GM19468 (cell line): ENCODE measurements at regions not wholly inside any gene's neighbourhood (a gene's known extent, or its start where the extent isn't known, plus 50 kb on each side); places are given as distances from the start of the nearest gene placed in this dataset.

ENCODE experiments used
- ATAC-seq: cut with Tn5 transposase; IDR thresholded peaks from one replicate; pipeline ENCODE4 v1.9.1; 2021; ENCODE audit warnings: mild to moderate bottlenecking, moderate library complexity, moderate number of reproducible peaks; ENCODE audit not compliant: unreplicated experiment; ENCODE audit errors: extremely low read depth

- ATAC-seq, result no peak
Observed at GRCh38 chr7:10863476-10863875, 110.2 kb upstream of the PHF14 start.

DNA sequence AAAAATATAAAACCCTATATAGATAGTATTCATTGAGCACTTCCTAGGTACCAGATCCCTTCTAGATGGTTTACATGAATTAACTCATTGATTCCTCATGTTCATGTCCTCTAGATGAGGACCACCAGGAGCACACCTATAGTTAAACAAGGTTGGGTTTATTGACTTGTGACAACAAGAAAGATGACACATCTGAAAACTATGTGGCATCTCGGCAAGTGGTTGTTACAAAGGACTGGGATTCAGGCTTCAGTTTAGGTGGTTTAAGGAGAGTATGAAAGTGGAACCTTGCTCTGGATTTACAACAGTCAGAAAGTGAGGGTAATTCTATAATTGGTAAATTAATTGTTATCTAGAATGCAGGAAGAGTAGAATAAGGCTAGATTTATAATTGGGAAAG lies 99.0 kb upstream of the PHF14 start:
- ATAC-seq, result no peak

DNA sequence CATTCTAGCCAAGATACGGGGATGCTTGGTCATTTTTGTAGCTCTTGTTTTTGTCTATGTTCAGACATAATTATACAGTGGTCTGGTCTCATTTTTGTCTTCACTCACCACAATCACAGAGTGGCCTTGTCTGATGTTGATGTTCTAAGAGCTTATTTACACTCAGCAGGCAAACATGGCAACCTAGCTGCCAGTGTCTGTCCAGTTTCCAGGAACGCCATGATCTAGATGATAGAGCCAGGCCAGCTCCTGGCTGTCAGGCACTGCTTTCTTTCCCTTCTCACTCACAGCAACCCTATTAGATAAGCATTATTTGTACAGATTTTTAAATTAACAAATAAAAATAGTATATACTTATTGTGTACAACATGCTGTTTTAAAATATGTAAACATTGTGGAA lies 98.6 kb upstream of the PHF14 start:
- ATAC-seq, result no peak

- ATAC-seq, result no peak
Observed at GRCh38 chr7:10888861-10889260, 84.8 kb upstream of the PHF14 start.

DNA sequence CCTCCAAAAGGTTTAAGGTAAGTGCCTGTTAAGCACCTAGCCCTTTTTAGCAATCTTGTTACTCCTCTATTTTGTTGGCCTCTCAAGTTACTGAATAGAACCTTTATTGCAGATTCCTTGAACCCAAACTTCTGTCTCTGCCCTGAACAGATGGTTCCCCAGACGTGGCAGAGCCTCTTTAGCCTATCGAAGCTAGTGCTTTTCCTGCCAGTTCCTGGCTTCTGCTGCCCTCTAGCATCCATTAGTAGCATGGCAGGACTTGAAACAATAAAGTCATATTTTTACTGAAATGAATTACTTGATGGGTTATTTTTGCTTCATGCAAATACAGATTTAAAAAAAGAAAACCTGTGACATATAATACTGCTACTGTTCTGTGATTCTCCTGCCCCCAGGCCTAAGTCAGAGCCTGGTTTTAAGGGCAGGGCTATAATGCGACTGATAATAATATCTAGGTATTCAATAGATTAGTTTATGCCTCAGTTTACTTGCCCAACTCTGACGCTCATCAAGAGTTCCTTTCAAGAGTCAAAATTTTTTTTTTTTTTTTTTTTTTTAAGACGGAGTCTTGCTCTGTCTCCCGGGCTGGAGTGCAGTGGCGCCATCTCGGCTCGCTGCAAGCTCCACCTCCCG lies 84.3 kb upstream of the PHF14 start:
- peak; percentile 84 for ATAC-seq

DNA sequence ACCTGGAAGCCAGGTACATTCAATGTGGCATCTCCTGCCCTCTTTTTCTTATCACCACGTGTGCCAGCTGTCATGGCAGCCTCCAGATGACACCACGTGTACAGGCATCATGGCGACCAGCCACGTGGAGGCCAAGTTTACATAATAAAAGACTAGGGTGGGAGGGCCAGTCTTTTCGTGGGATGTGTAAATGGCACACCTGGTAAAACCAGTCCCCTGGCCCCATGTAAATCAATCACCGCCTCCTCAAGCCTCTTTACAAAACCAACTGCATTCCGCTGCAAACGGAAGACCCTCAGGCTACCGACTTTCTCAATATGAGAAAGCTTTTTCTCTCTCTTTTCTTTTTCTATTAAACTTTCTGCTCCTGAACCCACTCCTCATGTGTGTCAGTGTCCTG lies 65.1 kb upstream of the PHF14 start:
- no peak for ATAC-seq

GRCh38 chr7:10910447-10910846 lies 63.2 kb upstream of the PHF14 start:
- no peak for ATAC-seq

DNA sequence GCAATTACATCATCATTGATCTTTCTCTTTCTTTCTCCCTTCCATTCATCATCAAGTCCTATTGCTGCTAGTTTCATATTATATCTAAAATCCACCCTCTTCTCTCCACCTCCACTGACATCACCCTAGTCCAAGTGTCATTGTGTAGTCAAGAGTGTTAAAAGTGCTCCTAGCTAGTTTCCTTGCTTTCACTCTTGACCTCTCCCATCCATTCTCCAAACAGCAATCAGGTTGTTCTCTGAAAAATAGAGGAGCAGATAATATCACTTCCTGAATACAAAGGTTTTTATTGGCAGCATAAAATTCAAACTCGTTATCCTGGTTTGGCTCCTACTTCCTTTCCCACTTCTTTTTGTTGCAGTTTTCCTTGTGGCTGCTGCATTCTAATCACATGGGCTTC lies 61.6 kb upstream of the PHF14 start:
- ATAC-seq, result no peak

DNA sequence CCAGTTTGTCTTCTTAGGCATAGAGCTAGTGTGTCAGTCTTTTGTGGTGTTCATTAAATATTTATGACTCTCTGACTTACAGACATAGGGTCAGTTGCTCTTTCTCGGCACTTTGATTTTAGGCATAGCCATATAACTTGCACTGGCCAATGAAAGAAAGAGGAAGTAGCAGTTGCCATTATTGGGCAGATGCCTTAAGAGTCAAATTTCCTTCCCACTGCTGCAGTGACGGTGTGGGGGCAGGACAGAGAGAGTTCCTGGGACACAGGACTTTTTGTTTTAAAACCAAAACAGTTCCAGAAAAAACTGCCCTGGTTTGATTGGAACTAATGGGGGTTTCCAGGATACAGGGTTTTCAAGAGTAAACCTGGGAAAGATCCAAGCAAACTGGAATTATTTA lies 60.2 kb upstream of the PHF14 start:
- ATAC-seq, result no peak

DNA sequence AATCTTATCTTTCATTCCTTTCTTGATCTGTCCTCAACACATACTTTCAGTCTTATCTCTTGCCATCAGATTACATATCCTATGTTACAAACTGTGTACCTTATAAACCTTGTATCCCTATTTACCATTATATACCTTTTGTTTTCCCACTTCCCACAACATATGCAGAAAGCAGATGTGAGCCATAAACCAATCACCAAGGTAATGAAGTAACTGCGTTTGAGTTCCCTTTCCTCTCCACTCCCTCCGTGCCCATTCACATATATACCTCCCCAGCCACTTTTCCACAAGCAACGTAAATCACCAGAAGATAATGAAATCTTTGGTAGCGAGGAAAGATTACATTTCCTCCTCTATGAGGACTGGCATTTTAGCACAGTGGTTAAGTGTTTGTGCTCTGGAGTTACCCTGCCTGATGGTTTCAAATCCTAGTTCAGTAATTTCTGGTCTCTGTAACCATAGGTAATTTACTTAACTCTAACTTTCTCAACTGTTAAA lies 55.5 kb upstream of the PHF14 start:
- ATAC-seq, result no peak

DNA sequence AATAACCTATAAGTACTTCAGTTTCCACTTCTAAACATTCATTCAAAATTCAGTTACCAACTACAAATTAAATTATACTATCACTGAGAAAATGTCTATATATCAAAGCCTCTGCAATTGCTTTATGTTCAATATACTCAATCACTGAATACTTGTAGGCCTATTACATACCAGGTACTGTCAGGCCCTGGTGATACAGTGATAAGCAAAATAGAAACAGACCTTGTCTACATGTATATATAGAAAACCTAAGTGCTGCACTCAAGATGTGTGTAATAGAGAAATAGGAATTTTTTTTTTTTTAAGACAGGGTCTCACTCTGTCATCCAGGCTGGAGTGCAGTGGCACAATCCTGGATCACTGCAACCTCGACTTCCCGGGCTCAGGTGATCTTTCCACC lies 53.7 kb upstream of the PHF14 start:
- no peak for ATAC-seq
